ENCODE measurements at regions not wholly inside any gene's neighbourhood (a gene's known extent, or its start where the extent isn't known, plus 50 kb on each side); places are given as distances from the start of the nearest gene placed in this dataset.

GRCh38 chr6:105951322-105951721, 134.8 kb upstream of the PRDM1 start:
- Histone ChIP-seq H3K36me3 (ENCODE audit: low read length) (no peaks in the 10 kb centered on the region), H3K27me3 (ENCODE audit: low read length) (no peaks in the 10 kb centered on the region), H3K4me2 (ENCODE audit: low read depth, low read length, poor library complexity, severe bottlenecking) (no peak overlapping the region), H3K4me3 (ENCODE audit: insufficient read depth, low read length, poor library complexity, severe bottlenecking) (no peak overlapping the region), H3K9me2 (replicated peaks; ENCODE audit: insufficient read depth, low read length) (no peaks in the 10 kb centered on the region), H2AFZ (ENCODE audit: low read depth, low read length, severe bottlenecking) (no peak overlapping the region), H3K27ac (ENCODE audit: low read depth, low read length) (no peak overlapping the region), H3F3A (ENCODE audit: insufficient read depth) (no peaks in the 10 kb centered on the region), H3K9ac (ENCODE audit: low read length) (no peak overlapping the region), H3K9me3 (ENCODE audit: insufficient read depth, low read length) (no peaks in the 10 kb centered on the region), H3K79me2 (ENCODE audit: insufficient read depth, low read length) (no peaks in the 10 kb centered on the region), H4K20me1 (ENCODE audit: low read depth, low read length) (no peaks in the 10 kb centered on the region)
- TF ChIP-seq EZH2phosphoT487 (conservative IDR thresholded peaks at IDR 0.05; ENCODE audit: low read length) (no peak), CTCF (IDR thresholded peaks at IDR 0.05; ENCODE audit: insufficient read depth, low read length, poor library complexity, severe bottlenecking) (no peak)

GRCh38 chr6:105949869-105950268, 136.3 kb upstream of the PRDM1 start:
- Histone ChIP-seq H4K20me1 (ENCODE audit: low read depth, low read length) (no peaks in the 10 kb centered on the region), H3K4me2 (ENCODE audit: low read depth, low read length, poor library complexity, severe bottlenecking) (no peak overlapping the region), H3K27me3 (ENCODE audit: low read length) (no peaks in the 10 kb centered on the region), H3K36me3 (ENCODE audit: low read length) (no peaks in the 10 kb centered on the region), H3F3A (ENCODE audit: insufficient read depth) (no peaks in the 10 kb centered on the region), H3K27ac (ENCODE audit: low read depth, low read length) (no peak overlapping the region), H3K4me3 (ENCODE audit: insufficient read depth, low read length, poor library complexity, severe bottlenecking) (no peak overlapping the region), H3K79me2 (ENCODE audit: insufficient read depth, low read length) (no peaks in the 10 kb centered on the region), H3K9me3 (ENCODE audit: insufficient read depth, low read length) (no peaks in the 10 kb centered on the region), H3K9me2 (replicated peaks; ENCODE audit: insufficient read depth, low read length) (no peaks in the 10 kb centered on the region), H2AFZ (ENCODE audit: low read depth, low read length, severe bottlenecking) (no peak overlapping the region), H3K9ac (ENCODE audit: low read length) (no peak overlapping the region)
- TF ChIP-seq EZH2phosphoT487 (conservative IDR thresholded peaks at IDR 0.05; ENCODE audit: low read length) (no peak), CTCF (IDR thresholded peaks at IDR 0.05; ENCODE audit: insufficient read depth, low read length, poor library complexity, severe bottlenecking) (no peak)

GRCh38 chr6:105943514-105943913, 142.6 kb upstream of the PRDM1 start:
- no peak overlapping the region for H3K4me2 ChIP-seq (ENCODE audit: low read depth, low read length, poor library complexity, severe bottlenecking)
- TF ChIP-seq EZH2phosphoT487 (conservative IDR thresholded peaks at IDR 0.05; ENCODE audit: low read length): no peak
- no peak for TF ChIP-seq CTCF (IDR thresholded peaks at IDR 0.05; ENCODE audit: insufficient read depth, low read length, poor library complexity, severe bottlenecking)
- no peak overlapping the region for H3K9ac ChIP-seq (ENCODE audit: low read length)
- H3K36me3 ChIP-seq (ENCODE audit: low read length): no peaks in the 10 kb centered on the region
- H3F3A ChIP-seq (ENCODE audit: insufficient read depth): no peaks in the 10 kb centered on the region
- no peaks in the 10 kb centered on the region for H3K9me3 ChIP-seq (ENCODE audit: insufficient read depth, low read length)
- H3K27me3 ChIP-seq (ENCODE audit: low read length): no peaks in the 10 kb centered on the region
- H3K27ac ChIP-seq (ENCODE audit: low read depth, low read length): no peak overlapping the region
- no peak overlapping the region for H2AFZ ChIP-seq (ENCODE audit: low read depth, low read length, severe bottlenecking)
- no peaks in the 10 kb centered on the region for H3K9me2 ChIP-seq (replicated peaks; ENCODE audit: insufficient read depth, low read length)
- no peaks in the 10 kb centered on the region for H4K20me1 ChIP-seq (ENCODE audit: low read depth, low read length)
- H3K4me3 ChIP-seq (ENCODE audit: insufficient read depth, low read length, poor library complexity, severe bottlenecking): no peak overlapping the region
- H3K79me2 ChIP-seq (ENCODE audit: insufficient read depth, low read length): no peaks in the 10 kb centered on the region
